Kidney (tissue), 13 donors: ENCODE measurements at regions not wholly inside any gene's neighbourhood (a gene's known extent, or its start where the extent isn't known, plus 50 kb on each side); places are given as distances from the start of the nearest gene placed in this dataset.

Experiments
- DNase-seq, 5 donors: peaks; one replicate each; pipeline ENCODE4 v3.0.0-alpha.2; 2013 to 2020
- FAIRE-seq: peaks from 2 replicates; lab custom pipeline; 2012; peaks lifted over from hg19 to GRCh38; lab: Jason Lieb, UNC
- H3K27ac ChIP-seq, 2 donors: one replicate each; pipeline ENCODE4 v1.7.0; 2013; ENCODE audit warnings: low read depth in 2 of 2, low read length in 2 of 2, inconsistent platforms in 1 of 2
- H3K27me3 ChIP-seq: one replicate; pipeline ENCODE4 v1.7.1; 2013; ENCODE audit warnings: low read length, inconsistent platforms; ENCODE audit not compliant: control insufficient read depth, insufficient read depth
- H3K36me3 ChIP-seq, 3 donors: one replicate each; pipeline versions ENCODE4 v1.7.0 to v1.7.1; 2013; ENCODE audit warnings: low read length in 3 of 3, control low read depth in 1 of 3, inconsistent platforms in 1 of 3; ENCODE audit not compliant: insufficient read depth in 3 of 3, control insufficient read depth in 2 of 3
- H3K4me1 ChIP-seq, 3 donors: one replicate each; pipeline versions ENCODE4 v1.7.0 to v1.7.1; 2013; ENCODE audit warnings: low read length in 3 of 3, inconsistent platforms in 1 of 3, low read depth in 1 of 3; ENCODE audit not compliant: control insufficient read depth in 2 of 3, insufficient read depth in 2 of 3
- H3K4me3 ChIP-seq, 3 donors: one replicate each; pipeline versions ENCODE4 v1.7.0 to v1.8.1; 2013; ENCODE audit warnings: low read length in 3 of 3, control low read depth in 1 of 3, inconsistent platforms in 1 of 3
- H3K9ac ChIP-seq, 3 donors: one replicate each; pipeline versions ENCODE4 v1.7.0 to v1.7.1; 2013; ENCODE audit warnings: low read length in 3 of 3, control low read depth in 1 of 3, inconsistent platforms in 1 of 3
- H3K9me3 ChIP-seq, 3 donors: one replicate each; pipeline versions ENCODE4 v1.7.0 to v1.7.1; 2013; ENCODE audit warnings: low read length in 3 of 3, control low read depth in 1 of 3, inconsistent platforms in 1 of 3; ENCODE audit not compliant: control insufficient read depth in 2 of 3, insufficient read depth in 1 of 3
- intact Hi-C: fragments of 100-400 bp; cut with DNase I; formaldehyde crosslinking; loops from one replicate; pipeline ENCODE4 v1.11.1; 2022
- TF ChIP-seq, protein P1 (sequence below): IDR thresholded peaks from 3 replicates; pipeline ENCODE4 v1.5.1; 2012; ENCODE audit warnings: mild to moderate bottlenecking, moderate library complexity, borderline replicate concordance; ENCODE audit not compliant: insufficient read depth; ENCODE audit errors: extremely low read depth
- donor health status: control.
- donor health status: control.
- donor health status: control.
- donor health status: control.
- donor health status: control.
- donor health status: DM: yes; HTN: yes; CAD: no.
- donor health status: Normal renal cell carcinoma (clear cell type).

DNA sequence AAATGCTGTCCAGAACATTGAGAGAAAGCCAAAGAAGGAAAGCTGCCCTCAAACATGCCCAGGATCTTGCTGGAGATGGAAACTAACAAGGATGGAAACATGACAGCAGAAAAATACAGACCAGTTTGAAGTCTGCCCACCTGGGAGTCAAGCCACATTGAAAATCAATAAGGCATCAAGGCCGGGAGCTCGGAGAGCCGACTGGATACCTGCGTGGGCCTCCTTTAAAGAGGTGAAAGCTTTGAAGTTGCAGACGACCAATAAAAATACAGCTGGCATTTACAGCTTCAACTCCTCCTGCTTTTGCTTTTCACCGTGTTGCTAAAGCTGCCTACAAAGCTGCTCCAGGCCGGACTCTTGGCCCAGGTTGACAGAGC is 279.7 kb downstream of the SRBD1 start:
- intact Hi-C loops, result no loop called here
- no peak overlapping the region for H3K9ac ChIP-seq
- H3K27me3 ChIP-seq, result no peaks in the 10 kb centered on the region
- no peak for DNase-seq
- no peak overlapping the region for H3K4me3 ChIP-seq
- no peak for FAIRE-seq
- peaks cover 0 to 33% (median 12%) of the 10 kb centered on the region in 3 donors for H3K4me1 ChIP-seq
- no peaks in the 10 kb centered on the region for H3K9me3 ChIP-seq
- no peaks in the 10 kb centered on the region for H3K36me3 ChIP-seq
- H3K27ac ChIP-seq, result no peak overlapping the region
- TF ChIP-seq, protein P1, sequence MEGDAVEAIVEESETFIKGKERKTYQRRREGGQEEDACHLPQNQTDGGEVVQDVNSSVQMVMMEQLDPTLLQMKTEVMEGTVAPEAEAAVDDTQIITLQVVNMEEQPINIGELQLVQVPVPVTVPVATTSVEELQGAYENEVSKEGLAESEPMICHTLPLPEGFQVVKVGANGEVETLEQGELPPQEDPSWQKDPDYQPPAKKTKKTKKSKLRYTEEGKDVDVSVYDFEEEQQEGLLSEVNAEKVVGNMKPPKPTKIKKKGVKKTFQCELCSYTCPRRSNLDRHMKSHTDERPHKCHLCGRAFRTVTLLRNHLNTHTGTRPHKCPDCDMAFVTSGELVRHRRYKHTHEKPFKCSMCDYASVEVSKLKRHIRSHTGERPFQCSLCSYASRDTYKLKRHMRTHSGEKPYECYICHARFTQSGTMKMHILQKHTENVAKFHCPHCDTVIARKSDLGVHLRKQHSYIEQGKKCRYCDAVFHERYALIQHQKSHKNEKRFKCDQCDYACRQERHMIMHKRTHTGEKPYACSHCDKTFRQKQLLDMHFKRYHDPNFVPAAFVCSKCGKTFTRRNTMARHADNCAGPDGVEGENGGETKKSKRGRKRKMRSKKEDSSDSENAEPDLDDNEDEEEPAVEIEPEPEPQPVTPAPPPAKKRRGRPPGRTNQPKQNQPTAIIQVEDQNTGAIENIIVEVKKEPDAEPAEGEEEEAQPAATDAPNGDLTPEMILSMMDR, result no peak

GRCh38 chr2:45330637-45331409 is 280.2 kb downstream of the SRBD1 start:
- Histone ChIP-seq H3K4me3 (no peak overlapping the region), H3K9ac (no peak overlapping the region), H3K4me1 (peaks cover 0 to 33% (median 12%) of the 10 kb centered on the region in 3 donors), H3K27me3 (no peaks in the 10 kb centered on the region), H3K36me3 (no peaks in the 10 kb centered on the region), H3K27ac (no peak overlapping the region), H3K9me3 (no peaks in the 10 kb centered on the region)
- TF ChIP-seq, protein P1, result no peak
- FAIRE-seq (no peak), DNase-seq (peak in 4 of 5 donors; percentile 38 to 64 (median 61))
- intact Hi-C loops, result no loop called here

DNA sequence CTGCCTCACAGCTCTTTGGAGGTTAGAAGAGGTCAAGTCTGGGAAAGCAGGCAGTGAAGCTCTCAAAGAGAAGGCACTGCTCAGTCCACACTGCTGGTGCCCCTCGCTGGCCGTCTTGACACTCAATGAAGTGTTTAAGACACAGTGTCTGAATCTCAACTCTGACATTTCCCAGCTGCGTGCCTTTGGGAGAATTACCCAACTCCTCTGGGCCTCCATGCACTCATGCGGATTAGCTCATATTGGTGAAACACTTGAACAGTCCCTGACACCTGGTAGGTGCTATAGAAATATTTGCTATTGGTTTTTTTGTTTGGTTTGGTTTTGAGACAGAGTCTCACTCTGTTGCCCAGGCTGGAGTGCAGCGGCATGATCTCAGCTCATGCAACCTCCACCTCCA is 281.0 kb downstream of the SRBD1 start:
- FAIRE-seq (no peak), DNase-seq (no peak)
- Histone ChIP-seq H3K27me3 (no peaks in the 10 kb centered on the region), H3K4me3 (no peak overlapping the region), H3K36me3 (no peaks in the 10 kb centered on the region), H3K4me1 (peaks cover 0 to 33% (median 12%) of the 10 kb centered on the region in 3 donors), H3K27ac (no peak overlapping the region), H3K9ac (no peak overlapping the region), H3K9me3 (no peaks in the 10 kb centered on the region)
- TF ChIP-seq, protein P1, result no peak
- intact Hi-C loops, result no loop called here
